Liver (tissue), 7 donors: ENCODE measurements at regions not wholly inside any gene's neighbourhood (a gene's known extent, or its start where the extent isn't known, plus 50 kb on each side); places are given as distances from the start of the nearest gene placed in this dataset.

Experiments used
- DNase-seq: peaks from one replicate; pipeline ENCODE4 v3.0.0-alpha.2; 2017; ENCODE audit warnings: low spot score
- H3K27ac ChIP-seq, 2 donors: one replicate each; pipeline ENCODE4 v1.7.0; 2013; ENCODE audit warnings: inconsistent platforms in 2 of 2, low read length in 2 of 2, control low read depth in 1 of 2, low read depth in 1 of 2, mild to moderate bottlenecking in 1 of 2
- H3K27me3 ChIP-seq, 4 donors: one replicate each; pipeline versions ENCODE4 v1.6.1 to v1.7.0; 2013; ENCODE audit warnings: low read length in 3 of 4, inconsistent platforms in 1 of 4, mild to moderate bottlenecking in 1 of 4, moderate library complexity in 1 of 4; ENCODE audit not compliant: control insufficient read depth in 4 of 4, insufficient read depth in 4 of 4
- H3K36me3 ChIP-seq, 4 donors: one replicate each; pipeline versions ENCODE4 v1.6.1 to v1.7.0; 2013; ENCODE audit warnings: low read length in 3 of 4, mild to moderate bottlenecking in 3 of 4, low read depth in 1 of 4, moderate library complexity in 1 of 4; ENCODE audit not compliant: control insufficient read depth in 4 of 4, insufficient read depth in 3 of 4
- H3K4me1 ChIP-seq, 4 donors: one replicate each; pipeline versions ENCODE4 v1.6.1 to v1.7.0; 2013; ENCODE audit warnings: low read length in 3 of 4, mild to moderate bottlenecking in 3 of 4, moderate library complexity in 1 of 4; ENCODE audit not compliant: control insufficient read depth in 4 of 4, insufficient read depth in 4 of 4
- H3K4me3 ChIP-seq, 3 donors: one replicate each; pipeline versions ENCODE4 v1.6.1 to v1.7.0; 2013; ENCODE audit warnings: low read length in 3 of 3, control low read depth in 1 of 3, low read depth in 1 of 3, mild to moderate bottlenecking in 1 of 3
- H3K9ac ChIP-seq, 2 donors: one replicate each; pipeline ENCODE4 v1.7.0; 2013; ENCODE audit warnings: low read length in 2 of 2, mild to moderate bottlenecking in 2 of 2, moderate library complexity in 2 of 2, control low read depth in 1 of 2, low read depth in 1 of 2
- H3K9me3 ChIP-seq, 4 donors: one replicate each; pipeline versions ENCODE4 v1.6.1 to v1.7.0; 2013; ENCODE audit warnings: low read length in 3 of 4; ENCODE audit not compliant: control insufficient read depth in 4 of 4
- ATF3 ChIP-seq: IDR thresholded peaks from 2 replicates; pipeline ENCODE4 v1.6.1; 2016; ENCODE audit warnings: antibody characterized with exemption
- EGR1 ChIP-seq, 2 donors: IDR thresholded peaks; 2 replicates each; pipeline ENCODE4 v1.6.1; 2016 to 2018; ENCODE audit warnings: antibody characterized with exemption in 2 of 2, low read depth in 2 of 2
- FOXA1 ChIP-seq: IDR thresholded peaks from 2 replicates; pipeline ENCODE4 v1.6.1; 2016; ENCODE audit warnings: antibody characterized with exemption
- GABPA ChIP-seq, 2 donors: IDR thresholded peaks in 1 of 2; conservative IDR thresholded peaks in 1 of 2; 2 replicates each; pipeline ENCODE4 v1.6.1; 2016; ENCODE audit warnings: antibody characterized with exemption in 2 of 2, mild to moderate bottlenecking in 1 of 2, moderate library complexity in 1 of 2
- JUND ChIP-seq, 2 donors: IDR thresholded peaks; 2 replicates each; pipeline ENCODE4 v1.6.1; 2016; ENCODE audit warnings: antibody characterized with exemption in 2 of 2
- MAX ChIP-seq: IDR thresholded peaks from 2 replicates; pipeline ENCODE4 v1.6.1; 2016; ENCODE audit warnings: antibody characterized with exemption
- NR2F2 ChIP-seq: IDR thresholded peaks from 2 replicates; pipeline ENCODE4 v1.6.1; 2016; ENCODE audit warnings: antibody characterized with exemption
- RAD21 ChIP-seq, 2 donors: IDR thresholded peaks; 2 replicates each; pipeline ENCODE4 v1.6.1; 2016; ENCODE audit warnings: antibody characterized with exemption in 2 of 2, mild to moderate bottlenecking in 2 of 2
- TAF1 ChIP-seq: conservative IDR thresholded peaks from 2 replicates; pipeline ENCODE4 v1.6.1; 2016; ENCODE audit warnings: antibody characterized with exemption, mild to moderate bottlenecking
- YY1 ChIP-seq: IDR thresholded peaks from 2 replicates; pipeline ENCODE4 v1.6.1; 2016; ENCODE audit warnings: antibody characterized with exemption, mild to moderate bottlenecking
- WGBS: extraction: QIAGEN DNeasy Blood & Tissue Kit; methylation state at CpG from one replicate; pipeline ENCODE4 v1.1.7; 2013; 5-methylcytosine and 5-hydroxymethylcytosine counted together
- TF ChIP-seq, protein P1 (sequence below): IDR thresholded peaks from 2 replicates; pipeline ENCODE4 v1.6.1; 2016; ENCODE audit warnings: antibody characterized with exemption, mild to moderate bottlenecking
- donor health status: healthy.
- donor health status: healthy.
- donor health status: healthy.
- donor health status: healthy.

DNA sequence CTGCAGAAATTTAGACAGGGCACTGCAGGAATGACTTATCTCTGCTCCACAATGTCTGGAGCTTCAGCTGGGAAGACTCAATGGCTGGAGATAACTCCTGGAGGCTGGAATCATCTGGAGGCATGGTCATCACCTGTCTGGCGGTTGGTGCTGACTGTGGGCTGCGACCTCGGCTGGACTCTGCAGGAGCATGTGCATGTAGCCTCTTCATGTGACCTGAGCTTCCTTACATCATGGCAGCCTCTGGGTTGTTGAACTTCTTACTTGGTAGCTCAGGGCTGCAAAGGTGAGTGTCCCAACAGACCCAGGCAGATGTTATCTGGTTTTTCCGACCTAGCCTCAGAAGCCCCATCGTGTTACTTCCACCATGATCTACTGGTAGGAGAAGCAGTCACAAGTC lies 188.2 kb upstream of the RPL38 start (continued):
- TF ChIP-seq, protein P1, sequence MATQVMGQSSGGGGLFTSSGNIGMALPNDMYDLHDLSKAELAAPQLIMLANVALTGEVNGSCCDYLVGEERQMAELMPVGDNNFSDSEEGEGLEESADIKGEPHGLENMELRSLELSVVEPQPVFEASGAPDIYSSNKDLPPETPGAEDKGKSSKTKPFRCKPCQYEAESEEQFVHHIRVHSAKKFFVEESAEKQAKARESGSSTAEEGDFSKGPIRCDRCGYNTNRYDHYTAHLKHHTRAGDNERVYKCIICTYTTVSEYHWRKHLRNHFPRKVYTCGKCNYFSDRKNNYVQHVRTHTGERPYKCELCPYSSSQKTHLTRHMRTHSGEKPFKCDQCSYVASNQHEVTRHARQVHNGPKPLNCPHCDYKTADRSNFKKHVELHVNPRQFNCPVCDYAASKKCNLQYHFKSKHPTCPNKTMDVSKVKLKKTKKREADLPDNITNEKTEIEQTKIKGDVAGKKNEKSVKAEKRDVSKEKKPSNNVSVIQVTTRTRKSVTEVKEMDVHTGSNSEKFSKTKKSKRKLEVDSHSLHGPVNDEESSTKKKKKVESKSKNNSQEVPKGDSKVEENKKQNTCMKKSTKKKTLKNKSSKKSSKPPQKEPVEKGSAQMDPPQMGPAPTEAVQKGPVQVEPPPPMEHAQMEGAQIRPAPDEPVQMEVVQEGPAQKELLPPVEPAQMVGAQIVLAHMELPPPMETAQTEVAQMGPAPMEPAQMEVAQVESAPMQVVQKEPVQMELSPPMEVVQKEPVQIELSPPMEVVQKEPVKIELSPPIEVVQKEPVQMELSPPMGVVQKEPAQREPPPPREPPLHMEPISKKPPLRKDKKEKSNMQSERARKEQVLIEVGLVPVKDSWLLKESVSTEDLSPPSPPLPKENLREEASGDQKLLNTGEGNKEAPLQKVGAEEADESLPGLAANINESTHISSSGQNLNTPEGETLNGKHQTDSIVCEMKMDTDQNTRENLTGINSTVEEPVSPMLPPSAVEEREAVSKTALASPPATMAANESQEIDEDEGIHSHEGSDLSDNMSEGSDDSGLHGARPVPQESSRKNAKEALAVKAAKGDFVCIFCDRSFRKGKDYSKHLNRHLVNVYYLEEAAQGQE, result no peak
- no peak for TF ChIP-seq ATF3
- no peak for TF ChIP-seq NR2F2
- TF ChIP-seq MAX, result no peak

- TF ChIP-seq JUND (IDR thresholded peaks at IDR 0.05), result no peak
- no peak for TF ChIP-seq GABPA (IDR thresholded peaks at IDR 0.05 in 1 of 2, conservative IDR thresholded peaks at IDR 0.05 in 1 of 2)
- TF ChIP-seq, protein P1, result no peak
- no peak for TF ChIP-seq YY1
- no peak for TF ChIP-seq TAF1
- TF ChIP-seq EGR1 (IDR thresholded peaks at IDR 0.05; ENCODE audit: low read depth in 2 of 2), result no peak
- no peak for TF ChIP-seq RAD21 (IDR thresholded peaks at IDR 0.05)
- no peak for DNase-seq
- Histone ChIP-seq H3K27ac (no peak overlapping the region), H3K9ac (no peak overlapping the region), H3K27me3 (peaks cover 0 to 10% (median 2%) of the 10 kb centered on the region in 4 donors), H3K4me1 (no peaks in the 10 kb centered on the region), H3K9me3 (peaks cover 3 to 7% (median 6%) of the 10 kb centered on the region in 4 donors), H3K36me3 (no peaks in the 10 kb centered on the region), H3K4me3 (no peak overlapping the region)
- 84% methylated on average over 12 of the region's 12 CpGs for WGBS
Observed at GRCh38 chr17:74015990-74016389, 187.5 kb upstream of the RPL38 start.

GRCh38 chr17:74016461-74016860 lies 187.0 kb upstream of the RPL38 start:
- Histone ChIP-seq H3K4me1 (no peaks in the 10 kb centered on the region), H3K27me3 (peaks cover 0 to 10% (median 2%) of the 10 kb centered on the region in 4 donors), H3K4me3 (no peak overlapping the region), H3K9ac (no peak overlapping the region), H3K36me3 (no peaks in the 10 kb centered on the region), H3K9me3 (peaks cover 3 to 7% (median 6%) of the 10 kb centered on the region in 4 donors), H3K27ac (no peak overlapping the region)
- TF ChIP-seq ATF3, result no peak
- no peak for TF ChIP-seq EGR1 (IDR thresholded peaks at IDR 0.05; ENCODE audit: low read depth in 2 of 2)
- TF ChIP-seq FOXA1, result no peak
- DNase-seq, result no peak
- 60% methylated on average over 8 of the region's 8 CpGs for WGBS
